ENCODE measurements at regions not wholly inside any gene's neighbourhood (a gene's known extent, or its start where the extent isn't known, plus 50 kb on each side); places are given as distances from the start of the nearest gene placed in this dataset.

DNA sequence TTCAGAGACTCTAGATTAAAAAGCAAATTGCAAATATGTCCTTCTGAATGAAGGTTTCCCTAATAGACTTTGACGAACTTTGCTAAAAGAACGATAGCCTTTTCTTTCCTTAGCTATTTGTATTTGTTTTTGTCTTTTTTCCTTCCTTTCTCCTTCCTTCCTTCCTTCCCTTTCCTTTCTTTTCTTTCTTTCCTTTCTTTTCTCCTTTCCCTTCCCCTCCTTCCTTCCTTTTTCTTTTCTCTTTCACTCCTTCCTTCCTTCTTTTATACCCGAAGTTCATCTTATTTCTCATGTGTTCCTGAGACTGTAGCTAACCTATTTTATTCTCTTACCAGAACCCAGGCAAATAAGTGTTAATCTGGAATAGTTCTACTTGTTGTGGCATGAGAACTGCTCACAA lies 381.2 kb upstream of the RUNX1 start:
- TF ChIP-seq EZH2phosphoT487 (IDR thresholded peaks at IDR 0.05; ENCODE audit: insufficient read depth, low read depth): no peak
- TF ChIP-seq EZH2 (IDR thresholded peaks at IDR 0.05; ENCODE audit: insufficient read depth, poor library complexity, severe bottlenecking): no peak
